LNCAP (cell line): ENCODE measurements at regions not wholly inside any gene's neighbourhood (a gene's known extent, or its start where the extent isn't known, plus 50 kb on each side); places are given as distances from the start of the nearest gene placed in this dataset.

ENCODE experiments used
- TF ChIP-seq, protein P1 (sequence below): fragments of 450-650 bp; IDR thresholded peaks from 2 replicates; pipeline ENCODE4 v1.5.1; 2017; ENCODE audit warnings: mild to moderate bottlenecking

DNA sequence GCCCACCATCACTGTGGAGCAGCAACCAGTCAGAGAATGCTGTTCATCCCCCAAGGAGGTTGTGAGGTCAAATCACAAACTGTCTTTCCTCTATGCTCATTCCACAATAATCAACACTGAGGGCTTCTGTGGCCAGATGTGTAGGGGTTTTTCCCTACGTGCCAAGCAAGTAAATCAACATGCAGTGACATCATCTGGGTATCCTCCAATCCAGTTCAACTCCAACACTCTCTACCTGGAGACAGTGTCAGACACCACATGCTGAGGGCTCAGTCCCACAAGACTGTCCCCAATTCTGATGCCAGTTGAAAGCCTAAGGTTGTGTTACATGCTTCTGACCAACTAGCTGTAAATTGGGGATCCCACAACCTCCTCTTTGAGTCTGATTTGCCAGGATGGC lies 57.3 kb upstream of the DMRT1 start:
- TF ChIP-seq, protein P1, sequence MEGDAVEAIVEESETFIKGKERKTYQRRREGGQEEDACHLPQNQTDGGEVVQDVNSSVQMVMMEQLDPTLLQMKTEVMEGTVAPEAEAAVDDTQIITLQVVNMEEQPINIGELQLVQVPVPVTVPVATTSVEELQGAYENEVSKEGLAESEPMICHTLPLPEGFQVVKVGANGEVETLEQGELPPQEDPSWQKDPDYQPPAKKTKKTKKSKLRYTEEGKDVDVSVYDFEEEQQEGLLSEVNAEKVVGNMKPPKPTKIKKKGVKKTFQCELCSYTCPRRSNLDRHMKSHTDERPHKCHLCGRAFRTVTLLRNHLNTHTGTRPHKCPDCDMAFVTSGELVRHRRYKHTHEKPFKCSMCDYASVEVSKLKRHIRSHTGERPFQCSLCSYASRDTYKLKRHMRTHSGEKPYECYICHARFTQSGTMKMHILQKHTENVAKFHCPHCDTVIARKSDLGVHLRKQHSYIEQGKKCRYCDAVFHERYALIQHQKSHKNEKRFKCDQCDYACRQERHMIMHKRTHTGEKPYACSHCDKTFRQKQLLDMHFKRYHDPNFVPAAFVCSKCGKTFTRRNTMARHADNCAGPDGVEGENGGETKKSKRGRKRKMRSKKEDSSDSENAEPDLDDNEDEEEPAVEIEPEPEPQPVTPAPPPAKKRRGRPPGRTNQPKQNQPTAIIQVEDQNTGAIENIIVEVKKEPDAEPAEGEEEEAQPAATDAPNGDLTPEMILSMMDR, result no peak

DNA sequence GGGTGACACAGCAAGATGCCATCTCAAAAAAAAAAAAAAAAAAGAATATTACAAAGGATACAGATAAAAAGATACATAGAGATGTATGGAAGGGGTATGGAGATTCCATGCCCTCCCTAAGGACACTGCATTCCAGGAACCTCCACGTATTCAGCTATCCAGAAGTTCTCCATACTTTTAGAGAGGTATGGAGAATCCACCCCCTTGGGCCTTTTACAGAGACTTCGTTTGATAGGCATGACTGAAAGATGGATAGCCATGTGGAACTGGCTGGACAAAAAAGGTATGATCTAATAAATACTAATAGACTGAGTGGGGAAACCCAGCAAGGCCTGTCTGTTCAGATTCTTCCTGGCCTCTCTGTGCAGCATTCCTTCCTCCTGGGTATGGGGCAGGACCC lies 56.6 kb upstream of the DMRT1 start:
- TF ChIP-seq, protein P1, result no peak

- TF ChIP-seq, protein P1, result no peak
Observed at GRCh38 chr9:785997-786396, 55.5 kb upstream of the DMRT1 start.

GRCh38 chr9:786405-786804 lies 55.1 kb upstream of the DMRT1 start:
- TF ChIP-seq, protein P1, result no peak

DNA sequence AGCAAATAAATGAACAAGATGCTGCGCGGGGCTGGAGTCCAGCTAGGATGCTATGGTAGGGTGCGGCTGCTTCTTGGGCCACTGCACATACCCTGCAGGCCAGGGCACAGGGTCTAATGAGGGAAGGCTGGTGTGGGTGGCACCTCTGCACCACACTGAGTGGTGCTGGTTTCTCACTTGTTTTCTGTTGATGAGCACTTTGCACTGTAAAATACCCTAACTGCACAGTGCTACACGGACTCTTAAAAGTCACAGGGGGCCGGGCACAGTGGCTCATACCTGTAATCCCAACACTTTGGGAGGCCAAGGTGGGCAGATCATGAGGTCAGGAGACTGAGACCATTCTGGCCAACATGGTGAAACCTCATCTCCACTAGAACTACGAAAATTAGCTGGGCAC lies 52.7 kb upstream of the DMRT1 start:
- TF ChIP-seq, protein P1, result no peak
